GM18499 (cell line): ENCODE measurements at regions not wholly inside any gene's neighbourhood (a gene's known extent, or its start where the extent isn't known, plus 50 kb on each side); places are given as distances from the start of the nearest gene placed in this dataset.
"Not testable (repeated sequence)": the region's sequence is repeated elsewhere in the genome, so short reads cannot be mapped to it uniquely, and the experiment has no call there.

Source experiments
- ATAC-seq: cut with Tn5 transposase; IDR thresholded peaks from one replicate; pipeline ENCODE4 v1.9.1; 2021; ENCODE audit warnings: moderate number of reproducible peaks; ENCODE audit not compliant: insufficient read depth, unreplicated experiment

GRCh38 chr6:54541541-54541940 is 233.3 kb downstream of the TINAG start:
- ATAC-seq: no peak

- no peak for ATAC-seq
Measured at GRCh38 chr6:54559136-54559535, 250.9 kb downstream of the TINAG start.

GRCh38 chr6:54564188-54564587 is 255.9 kb downstream of the TINAG start:
- ATAC-seq: not testable (repeated sequence)

- ATAC-seq: no peak
Measured at GRCh38 chr6:54574671-54575070, 266.4 kb downstream of the TINAG start.

GRCh38 chr6:54578261-54578660 is 268.3 kb upstream of the FAM83B start:
- no peak for ATAC-seq

- no peak for ATAC-seq
Measured at GRCh38 chr6:54579011-54579410, 267.6 kb upstream of the FAM83B start.

- ATAC-seq: no peak
Measured at GRCh38 chr6:54586251-54586650, 260.3 kb upstream of the FAM83B start.

GRCh38 chr6:54587277-54587676 is 259.3 kb upstream of the FAM83B start:
- no peak for ATAC-seq

- ATAC-seq: no peak
Measured at GRCh38 chr6:54588176-54588575, 258.4 kb upstream of the FAM83B start.

- no peak for ATAC-seq
Measured at GRCh38 chr6:54595844-54596243, 250.7 kb upstream of the FAM83B start.

- no peak for ATAC-seq
Measured at GRCh38 chr6:54598787-54599313, 247.7 kb upstream of the FAM83B start.

- no peak for ATAC-seq
Measured at GRCh38 chr6:54601600-54602300, 244.8 kb upstream of the FAM83B start.

GRCh38 chr6:54602591-54602990 is 244.0 kb upstream of the FAM83B start:
- ATAC-seq: no peak

GRCh38 chr6:54609981-54610380 is 236.6 kb upstream of the FAM83B start:
- no peak for ATAC-seq

- no peak for ATAC-seq
Measured at GRCh38 chr6:54613596-54613995, 233.0 kb upstream of the FAM83B start.

GRCh38 chr6:54614499-54615195 is 231.9 kb upstream of the FAM83B start:
- ATAC-seq: no peak

GRCh38 chr6:54617730-54618129 is 228.8 kb upstream of the FAM83B start:
- no peak for ATAC-seq

- no peak for ATAC-seq
Measured at GRCh38 chr6:54618572-54618971, 228.0 kb upstream of the FAM83B start.

- no peak for ATAC-seq
Measured at GRCh38 chr6:54619102-54619501, 227.5 kb upstream of the FAM83B start.

GRCh38 chr6:54621285-54621684 is 225.3 kb upstream of the FAM83B start:
- ATAC-seq: no peak

- ATAC-seq: no peak
Measured at GRCh38 chr6:54624216-54624615, 222.4 kb upstream of the FAM83B start.

GRCh38 chr6:54624779-54625178 is 221.8 kb upstream of the FAM83B start:
- ATAC-seq: no peak
